AG04450 (cell line): ENCODE measurements at regions not wholly inside any gene's neighbourhood (a gene's known extent, or its start where the extent isn't known, plus 50 kb on each side); places are given as distances from the start of the nearest gene placed in this dataset.

Experiments
- CTCF ChIA-PET: fragments of 300-600, 350-600 bp; formaldehyde crosslinking; extraction: SDS; loops from one replicate; lab custom pipeline; 2022; ENCODE audit warnings: antibody characterized with exemption, inconsistent platforms; lab: Charles Lee
- POLR2A ChIA-PET: fragments of 350-600 bp; formaldehyde crosslinking; extraction: SDS; loops from one replicate; lab custom pipeline; 2021; ENCODE audit warnings: antibody characterized with exemption, inconsistent platforms; lab: Yijun Ruan, JAX
- DNase-seq: peaks from one replicate; pipeline ENCODE4 v3.0.0-alpha.2; 2011; ENCODE audit warnings: low read depth, low spot score
- H3K27ac ChIP-seq: one replicate; pipeline ENCODE4 v1.5.1; 2012; ENCODE audit warnings: low read depth, low read length, control low read depth
- H3K27me3 ChIP-seq: one replicate; pipeline ENCODE4 v1.6.0; 2012; ENCODE audit warnings: low read length; ENCODE audit not compliant: control insufficient read depth, insufficient read depth
- H3K4me3 ChIP-seq: 2 replicates; pipeline ENCODE4 v1.5.1; 2011; ENCODE audit warnings: mild to moderate bottlenecking, low read depth, low read length, control low read depth
- H3K9me3 ChIP-seq: 2 replicates; pipeline ENCODE4 v1.5.1; 2012; ENCODE audit warnings: low read length; ENCODE audit not compliant: control insufficient read depth, insufficient read depth
- CTCF ChIP-seq: IDR thresholded peaks from 2 replicates; pipeline ENCODE4 v1.5.1; 2011; ENCODE audit warnings: low read depth, low read length, control low read depth, inconsistent platforms

DNA sequence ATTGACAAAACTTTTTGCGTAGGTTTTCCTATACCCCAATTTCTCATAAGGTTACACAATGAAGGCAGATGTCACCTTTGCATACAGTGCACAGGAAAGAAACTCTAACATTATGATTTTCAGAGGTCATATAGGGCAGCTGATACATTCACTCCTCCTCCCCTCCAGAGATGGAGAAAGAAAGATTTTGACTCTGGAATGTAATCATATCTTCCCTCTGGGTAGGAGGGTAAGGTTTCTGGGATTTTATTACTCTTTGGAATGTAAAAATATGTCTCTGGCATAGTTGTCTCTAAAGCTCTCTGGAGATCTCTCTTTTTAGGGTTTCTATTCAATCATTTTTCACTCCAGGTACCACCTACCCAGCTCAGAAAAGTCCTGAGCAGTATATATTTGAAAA, 398.3 kb downstream of the GPD2 start:
- Histone ChIP-seq H3K4me3 (no peak overlapping the region), H3K9me3 (no peaks in the 10 kb centered on the region), H3K27me3 (no peaks in the 10 kb centered on the region), H3K27ac (no peak overlapping the region)
- TF ChIP-seq CTCF, result no peak
- ChIA-PET POLR2A (no interaction called here), CTCF (no interaction called here)
- DNase-seq, result no peak

- H3K27me3 ChIP-seq, result peaks cover 2% of the 10 kb centered on the region
- POLR2A ChIA-PET, result no interaction called here
- no peaks in the 10 kb centered on the region for H3K9me3 ChIP-seq
Observed at GRCh38 chr2:156837635-156838370, 401.6 kb downstream of the GPD2 start.

DNA sequence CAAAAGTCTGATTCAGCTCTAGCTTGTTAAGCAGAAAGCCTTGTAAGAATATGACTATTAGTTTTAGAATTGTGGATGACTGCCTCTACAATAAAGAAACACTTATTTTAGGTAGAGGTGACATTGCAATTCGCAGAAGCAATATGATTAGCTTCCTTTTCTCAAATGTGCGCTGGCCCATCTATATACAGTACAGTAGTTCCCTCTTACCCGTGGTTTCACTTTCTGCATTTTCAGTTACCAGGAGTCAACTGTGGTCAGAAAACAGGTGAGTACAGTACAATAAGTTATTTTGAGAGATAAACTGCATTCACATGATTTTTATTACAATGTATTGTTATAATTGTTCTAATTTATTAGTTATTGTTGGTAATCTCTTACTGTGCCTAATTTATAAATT, 405.1 kb downstream of the GPD2 start:
- no peak for DNase-seq
- CTCF ChIA-PET, result no interaction called here

More at GRCh38 chr2:156837635-156838370, 401.6 kb downstream of the GPD2 start:
- no peak for DNase-seq
- no peak for TF ChIP-seq CTCF
- H3K4me3 ChIP-seq, result no peak overlapping the region
- CTCF ChIA-PET, result interaction anchor here (0.8 kb wide), 1 partner anchor 498 kb away, joined by 3 read pairs; no protein-coding TSS in a partner anchor
- no peak overlapping the region for H3K27ac ChIP-seq

GRCh38 chr2:156845806-156846558, 409.8 kb downstream of the GPD2 start:
- no peak for DNase-seq
- POLR2A ChIA-PET, result no interaction called here
- no peak for TF ChIP-seq CTCF

More for the DNA sequence above, 405.1 kb downstream of the GPD2 start:
- H3K27ac ChIP-seq, result no peak overlapping the region
- TF ChIP-seq CTCF, result no peak
- H3K4me3 ChIP-seq, result no peak overlapping the region
- H3K27me3 ChIP-seq, result peaks cover 2% of the 10 kb centered on the region
- H3K9me3 ChIP-seq, result no peaks in the 10 kb centered on the region
- POLR2A ChIA-PET, result no interaction called here

GRCh38 chr2:156852210-156852609, 405.3 kb upstream of the GALNT5 start:
- Histone ChIP-seq H3K4me3 (no peak overlapping the region), H3K27me3 (no peaks in the 10 kb centered on the region), H3K27ac (no peak overlapping the region), H3K9me3 (no peaks in the 10 kb centered on the region)
- POLR2A ChIA-PET, result no interaction called here
- TF ChIP-seq CTCF, result no peak
- CTCF ChIA-PET, result no interaction called here
- DNase-seq, result no peak

More at GRCh38 chr2:156845806-156846558, 409.8 kb downstream of the GPD2 start:
- CTCF ChIA-PET, result interaction anchor here (0.6 to 1.2 kb wide), 2 partner anchors 50 to 511 kb away, joined by 3 to 7 read pairs; no protein-coding TSS in a partner anchor
- Histone ChIP-seq H3K27ac (no peak overlapping the region), H3K27me3 (no peaks in the 10 kb centered on the region), H3K4me3 (no peak overlapping the region), H3K9me3 (no peaks in the 10 kb centered on the region)
